HCT116 (cell line): ENCODE measurements at regions not wholly inside any gene's neighbourhood (a gene's known extent, or its start where the extent isn't known, plus 50 kb on each side); places are given as distances from the start of the nearest gene placed in this dataset.

Experiments used
- ATAC-seq: fragments of 200-7000 bp; cut with Tn5 transposase; 2 replicates; pipeline ENCODE4 v1.9.1; 2020; ENCODE audit warnings: mild to moderate bottlenecking, moderate library complexity
- BruUV-seq: library from RNA; stranded (reverse); fragments of 400-500 nt; replicated peaks from 2 replicates; lab custom pipeline; 2021; lab: Mats Ljungman, UMichigan
- CTCF ChIA-PET: fragments of 300-600 bp; sonication (Branson Sonifier 250); formaldehyde crosslinking; loops from one replicate; lab custom pipeline; 2021; ENCODE audit warnings: antibody characterized with exemption; lab: Charles Lee
- POLR2A ChIA-PET: fragments of 300-600, 350-600 bp; sonication (Branson Sonifier 250); formaldehyde crosslinking; loops from one replicate; lab custom pipeline; 2021; ENCODE audit warnings: antibody characterized with exemption; lab: Charles Lee
- RAD21 ChIA-PET, 2 experiments: fragments of 300-600 bp; sonication (Branson Sonifier 250); formaldehyde crosslinking; loops; one replicate each; lab custom pipeline; 2023; ENCODE audit warnings: low total read pairs in 2 of 2; ENCODE audit not compliant: uncharacterized antibody in 2 of 2, unreplicated experiment in 2 of 2, low non-redundant PET in 1 of 2; lab: Charles Lee
- DNase-seq: peaks from one replicate; pipeline ENCODE4 v3.0.0-alpha.2; 2010; ENCODE audit warnings: low read depth, low spot score
- H2AFZ ChIP-seq: fragments of 200-600 bp; shearing (Covaris generic), sonication (generic); 2 replicates; pipeline ENCODE4 v1.6.1; 2017; ENCODE audit warnings: low read depth, mixed run types, mixed read lengths, antibody characterized with exemption, low read length; ENCODE audit not compliant: poor library complexity, severe bottlenecking
- H3K27ac ChIP-seq: 2 replicates; pipeline ENCODE4 v1.5.1; 2012; ENCODE audit warnings: low read depth, low read length
- H3K27me3 ChIP-seq: fragments of 200-600 bp; sonication (generic); 2 replicates; pipeline ENCODE4 v1.6.1; 2016; ENCODE audit warnings: mixed run types, low read length, mixed read lengths; ENCODE audit not compliant: insufficient read depth
- H3K36me3 ChIP-seq, 2 experiments: fragments of 200-500 bp in 1 of 2; fragments of 200-600 bp in 1 of 2; sonication (Bioruptor generic) in 1 of 2; sonication (generic) in 1 of 2; 2 replicates each; pipeline versions ENCODE4 v1.5.1 to v1.6.1; 2014 to 2016; ENCODE audit warnings: low read length in 2 of 2, inconsistent platforms in 1 of 2, mixed read lengths in 1 of 2, mixed run types in 1 of 2; ENCODE audit not compliant: insufficient read depth in 2 of 2, control insufficient read depth in 1 of 2
- H3K4me1 ChIP-seq, 2 experiments: fragments of 200-600 bp in 1 of 2; sonication (generic) in 1 of 2; 2 replicates each; pipeline versions ENCODE4 v1.5.1 to v1.6.1; 2012 to 2017; ENCODE audit warnings: low read length in 2 of 2, inconsistent platforms in 1 of 2, mild to moderate bottlenecking in 1 of 2, mixed read lengths in 1 of 2, mixed run types in 1 of 2, moderate library complexity in 1 of 2; ENCODE audit not compliant: insufficient read depth in 2 of 2, control insufficient read depth in 1 of 2
- H3K4me2 ChIP-seq: fragments of 200-600 bp; sonication (generic); 2 replicates; pipeline ENCODE4 v1.6.1; 2017; ENCODE audit warnings: mixed run types, low read length, mixed read lengths
- H3K4me3 ChIP-seq, 2 experiments: fragments of 200-600 bp in 1 of 2; sonication (generic) in 1 of 2; replicated peaks in 1 of 2; 2 replicates each; pipeline ENCODE4 v1.5.1; 2011 to 2016; ENCODE audit warnings: low read length in 2 of 2, control low read depth in 1 of 2, low read depth in 1 of 2, mild to moderate bottlenecking in 1 of 2, mixed read lengths in 1 of 2, mixed run types in 1 of 2
- H3K79me2 ChIP-seq: fragments of 200-600 bp; sonication (generic); 2 replicates; pipeline ENCODE4 v1.6.1; 2017; ENCODE audit warnings: mild to moderate bottlenecking, mixed run types, low read length, moderate library complexity, mixed read lengths; ENCODE audit not compliant: insufficient read depth
- H3K9ac ChIP-seq: fragments of 200-600 bp; sonication (generic); 2 replicates; pipeline ENCODE4 v1.6.1; 2016; ENCODE audit warnings: low read length, mixed read lengths
- H3K9me2 ChIP-seq: fragments of 200-600 bp; sonication (generic), shearing (Covaris generic); 2 replicates; pipeline ENCODE4 v1.6.1; 2017; ENCODE audit warnings: mixed run types, mild to moderate bottlenecking, moderate library complexity; ENCODE audit not compliant: insufficient read depth
- H3K9me3 ChIP-seq, 2 experiments: fragments of 200-500 bp in 1 of 2; fragments of 200-600 bp in 1 of 2; sonication (Bioruptor generic) in 1 of 2; sonication (generic) in 1 of 2; 2 replicates each; pipeline ENCODE4 v1.6.1; 2014 to 2017; ENCODE audit warnings: low read length in 2 of 2, mixed read lengths in 2 of 2, inconsistent platforms in 1 of 2, low read depth in 1 of 2, mild to moderate bottlenecking in 1 of 2, mixed run types in 1 of 2, moderate library complexity in 1 of 2; ENCODE audit not compliant: control insufficient read depth in 1 of 2, insufficient read depth in 1 of 2
- H4K20me1 ChIP-seq: fragments of 200-600 bp; sonication (generic), shearing (Covaris generic); 2 replicates; pipeline ENCODE4 v1.6.1; 2017; ENCODE audit warnings: mixed run types, mild to moderate bottlenecking, moderate library complexity; ENCODE audit not compliant: insufficient read depth
- ATF3 ChIP-seq: IDR thresholded peaks from 2 replicates; pipeline ENCODE4 v1.6.1; 2012
- CBX3 ChIP-seq: IDR thresholded peaks from 2 replicates; pipeline ENCODE4 v1.6.1; 2012; ENCODE audit warnings: low read depth
- CEBPB ChIP-seq: IDR thresholded peaks from 2 replicates; pipeline ENCODE4 v1.6.1; 2012; ENCODE audit warnings: low read depth
- ELF1 ChIP-seq: IDR thresholded peaks from 2 replicates; pipeline ENCODE4 v1.6.1; 2012; ENCODE audit warnings: low read depth, borderline replicate concordance
- EZH2 ChIP-seq: fragments of 200-600 bp; sonication (generic); IDR thresholded peaks from 2 replicates; pipeline ENCODE4 v1.6.1; 2017; ENCODE audit warnings: antibody characterized with exemption, mixed run types
- FOSL1 ChIP-seq: IDR thresholded peaks from 2 replicates; pipeline ENCODE4 v1.6.1; 2012; ENCODE audit warnings: low read depth
- JUND ChIP-seq: IDR thresholded peaks from 2 replicates; pipeline ENCODE4 v1.6.1; 2012
- MAX ChIP-seq: IDR thresholded peaks from 2 replicates; pipeline ENCODE4 v1.6.1; 2012
- POLR2A ChIP-seq: IDR thresholded peaks from 2 replicates; pipeline ENCODE4 v1.7.0; 2011; ENCODE audit warnings: borderline replicate concordance; ENCODE audit not compliant: insufficient read depth, insufficient read length; ENCODE audit errors: extremely low read depth
- RAD21 ChIP-seq: IDR thresholded peaks from 2 replicates; pipeline ENCODE4 v1.6.1; 2012; ENCODE audit warnings: low read depth, mild to moderate bottlenecking
- SIN3A ChIP-seq: IDR thresholded peaks from 2 replicates; pipeline ENCODE4 v1.6.1; 2012; ENCODE audit warnings: low read depth
- SRF ChIP-seq: IDR thresholded peaks from 2 replicates; pipeline ENCODE4 v1.6.1; 2012; ENCODE audit warnings: low read depth
- ZFX ChIP-seq: fragments of 450-650 bp; IDR thresholded peaks from 2 replicates; pipeline ENCODE4 v1.6.1; 2017
- intact Hi-C: fragments of 100-400 bp; cut with micrococcal nuclease; formaldehyde crosslinking; loops from 2 replicates; pipeline ENCODE4 v1.10.0; 2022
- TF ChIP-seq, protein P1 (sequence below): IDR thresholded peaks from 2 replicates; pipeline ENCODE4 v1.6.1; 2011; ENCODE audit warnings: mild to moderate bottlenecking, low read length, moderate library complexity; ENCODE audit not compliant: insufficient replicate concordance; ENCODE audit errors: extremely low read depth

DNA sequence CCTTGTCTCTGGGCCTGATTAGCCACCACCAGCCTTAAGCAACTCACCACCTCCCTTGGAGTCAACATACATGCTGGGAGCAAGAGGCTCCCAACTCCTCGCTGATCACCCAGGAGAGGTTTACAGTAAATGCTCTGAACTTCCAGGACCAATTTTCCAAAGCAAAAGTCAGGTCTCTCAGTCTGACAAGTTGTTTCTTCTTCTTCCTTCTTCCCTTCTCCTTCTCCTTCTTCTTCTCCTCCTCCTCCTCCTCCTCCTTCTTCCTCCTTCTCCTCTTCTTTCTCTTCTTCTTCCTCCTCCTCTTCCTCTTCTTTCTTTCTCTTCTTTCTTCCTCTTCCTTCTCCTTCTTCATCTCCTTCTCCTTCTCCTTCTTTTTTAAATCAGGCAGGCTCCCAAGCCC, 148.2 kb downstream of the NECTIN1 start:
- Histone ChIP-seq H3K27ac (no peak overlapping the region), H3K4me3 (no peak overlapping the region), H3K4me1 (peaks cover 11 to 27% of the 10 kb centered on the region in 2 experiments), H3K9ac (no peak overlapping the region), H3K9me3 (no peaks in the 10 kb centered on the region), H2AFZ (no peak overlapping the region), H3K9me2 (no peaks in the 10 kb centered on the region), H3K36me3 (no peaks in the 10 kb centered on the region), H3K79me2 (no peaks in the 10 kb centered on the region), H3K27me3 (no peaks in the 10 kb centered on the region), H3K4me2 (no peak overlapping the region), H4K20me1 (no peaks in the 10 kb centered on the region)
- CTCF ChIA-PET, result interaction anchor here (1.4 kb wide), 1 partner anchor 8 kb away, joined by 5 read pairs; no protein-coding TSS in a partner anchor
- no peak for TF ChIP-seq SIN3A
- TF ChIP-seq EZH2, result no peak
- TF ChIP-seq FOSL1, result no peak
- no peak for TF ChIP-seq JUND
- no peak for TF ChIP-seq MAX
- no peak for TF ChIP-seq SRF
- TF ChIP-seq RAD21, result no peak
- TF ChIP-seq POLR2A, result no peak
- no peak for TF ChIP-seq ELF1
- DNase-seq (no peak), ATAC-seq (no peak)
- POLR2A ChIA-PET, result no interaction called here
- RAD21 ChIA-PET, result no interaction called here
- intact Hi-C loops, result no loop called here
- no TSS peak for BruUV-seq

DNA sequence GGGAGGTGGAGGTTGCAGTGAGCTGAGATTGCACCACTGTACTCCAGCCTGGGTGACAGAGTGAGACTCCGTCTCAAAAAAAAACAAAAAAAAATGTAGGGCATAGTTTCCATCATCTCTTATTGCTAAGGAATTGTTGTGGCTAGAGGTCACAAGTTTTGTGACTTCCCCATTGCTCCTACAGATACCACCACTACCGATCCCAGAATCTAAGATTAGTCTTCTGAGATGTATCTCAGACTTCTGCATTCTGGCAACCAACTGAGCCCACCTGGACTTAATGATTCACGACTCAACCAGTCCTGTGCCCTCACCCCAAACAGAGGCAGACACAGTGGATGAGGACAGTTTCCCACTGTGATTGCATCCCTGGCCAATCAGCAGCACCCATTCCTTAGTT, 148.9 kb downstream of the NECTIN1 start:
- Histone ChIP-seq H3K9ac (no peak overlapping the region), H3K27me3 (no peaks in the 10 kb centered on the region), H3K4me2 (no peak overlapping the region), H3K4me3 (no peak overlapping the region), H2AFZ (no peak overlapping the region), H3K9me3 (no peaks in the 10 kb centered on the region), H3K27ac (no peak overlapping the region), H3K4me1 (peaks cover 11 to 24% of the 10 kb centered on the region in 2 experiments), H3K9me2 (no peaks in the 10 kb centered on the region), H4K20me1 (no peaks in the 10 kb centered on the region), H3K36me3 (no peaks in the 10 kb centered on the region), H3K79me2 (no peaks in the 10 kb centered on the region)
- ChIA-PET RAD21 (no interaction called here), CTCF (no interaction called here), POLR2A (no interaction called here)
- DNase-seq, result no peak
- no TSS peak for BruUV-seq
- TF ChIP-seq MAX (no peak), FOSL1 (no peak), CEBPB (no peak), ELF1 (no peak), CBX3 (no peak), POLR2A (no peak), ZFX (no peak), ATF3 (no peak)
- TF ChIP-seq, protein P1, sequence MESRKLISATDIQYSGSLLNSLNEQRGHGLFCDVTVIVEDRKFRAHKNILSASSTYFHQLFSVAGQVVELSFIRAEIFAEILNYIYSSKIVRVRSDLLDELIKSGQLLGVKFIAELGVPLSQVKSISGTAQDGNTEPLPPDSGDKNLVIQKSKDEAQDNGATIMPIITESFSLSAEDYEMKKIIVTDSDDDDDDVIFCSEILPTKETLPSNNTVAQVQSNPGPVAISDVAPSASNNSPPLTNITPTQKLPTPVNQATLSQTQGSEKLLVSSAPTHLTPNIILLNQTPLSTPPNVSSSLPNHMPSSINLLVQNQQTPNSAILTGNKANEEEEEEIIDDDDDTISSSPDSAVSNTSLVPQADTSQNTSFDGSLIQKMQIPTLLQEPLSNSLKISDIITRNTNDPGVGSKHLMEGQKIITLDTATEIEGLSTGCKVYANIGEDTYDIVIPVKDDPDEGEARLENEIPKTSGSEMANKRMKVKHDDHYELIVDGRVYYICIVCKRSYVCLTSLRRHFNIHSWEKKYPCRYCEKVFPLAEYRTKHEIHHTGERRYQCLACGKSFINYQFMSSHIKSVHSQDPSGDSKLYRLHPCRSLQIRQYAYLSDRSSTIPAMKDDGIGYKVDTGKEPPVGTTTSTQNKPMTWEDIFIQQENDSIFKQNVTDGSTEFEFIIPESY, result no peak
- ATAC-seq, result no peak
- intact Hi-C loops, result no loop called here
